T-helper 17 cell (primary cell): ENCODE measurements at regions not wholly inside any gene's neighbourhood (a gene's known extent, or its start where the extent isn't known, plus 50 kb on each side); places are given as distances from the start of the nearest gene placed in this dataset.
"Not testable (repeated sequence)": the region's sequence is repeated elsewhere in the genome, so short reads cannot be mapped to it uniquely, and the experiment has no call there.

Experiments
- ATAC-seq: fragments of 150-1000 bp; cut with Tn5 transposase; 2 replicates; pipeline ENCODE4 v1.10.0; 2021; ENCODE audit warnings: mild to moderate bottlenecking, moderate library complexity
- DNase-seq, 3 donors: peaks; one replicate each; pipeline versions ENCODE4 v3.0.0 to v3.0.0-alpha.2; 2020 to 2021
- H3K9me3 ChIP-seq: one replicate; pipeline ENCODE4 v1.7.0; 2013; ENCODE audit warnings: low read length, mild to moderate bottlenecking; ENCODE audit not compliant: control insufficient read depth, poor library complexity, severe bottlenecking
- H3K27ac Mint-ChIP-seq: one replicate; pipeline ENCODE4 v1.8.0; 2022; ENCODE audit warnings: mild to moderate bottlenecking, moderate library complexity, mixed read lengths
- H3K27me3 Mint-ChIP-seq: one replicate; pipeline ENCODE4 v1.8.0; 2022; ENCODE audit warnings: mixed read lengths
- H3K36me3 Mint-ChIP-seq: one replicate; pipeline ENCODE4 v1.8.0; 2022; ENCODE audit warnings: low read depth, mixed read lengths
- H3K4me1 Mint-ChIP-seq: one replicate; pipeline ENCODE4 v1.8.0; 2022; ENCODE audit warnings: mild to moderate bottlenecking, mixed read lengths
- H3K4me3 Mint-ChIP-seq: one replicate; pipeline ENCODE4 v1.8.0; 2022; ENCODE audit warnings: mild to moderate bottlenecking, moderate library complexity, mixed read lengths

DNA sequence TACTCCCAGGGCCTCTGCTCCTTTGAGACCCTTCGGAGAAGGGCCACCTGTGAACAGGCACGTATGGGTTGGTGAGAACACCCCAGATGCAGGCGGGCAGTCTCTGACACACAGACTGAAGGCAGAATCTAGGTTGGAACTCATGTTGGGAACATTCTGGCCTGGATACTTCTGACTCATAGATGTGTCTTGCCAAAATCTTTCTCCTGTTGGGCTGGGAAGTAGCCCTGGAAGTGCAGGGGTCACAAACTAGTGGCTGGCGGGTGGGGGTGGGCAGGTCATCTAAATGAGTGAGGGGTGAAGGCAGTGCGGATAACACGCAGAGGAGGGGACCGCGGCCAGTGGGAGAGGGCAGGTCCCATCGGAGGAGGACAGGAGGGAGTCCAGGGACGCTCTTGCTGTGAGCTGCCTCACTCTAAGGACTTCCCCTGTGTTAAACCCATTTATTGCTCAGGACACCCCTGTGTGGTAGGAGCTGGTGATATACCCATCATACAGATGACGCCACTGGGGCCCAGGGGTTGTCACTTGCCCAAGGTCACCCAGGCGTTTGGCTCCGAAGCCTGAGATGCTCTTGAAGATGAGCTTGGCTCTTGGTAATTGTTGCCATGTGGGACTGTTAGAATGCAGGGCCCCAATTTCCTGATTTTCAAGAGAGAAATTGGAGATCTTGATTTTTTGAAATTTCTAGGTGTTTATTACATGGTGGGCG, 181.0 kb downstream of the PTPRU start:
- H3K4me1 Mint-ChIP-seq = no peaks in the 10 kb centered on the region
- peaks cover 59% of the 10 kb centered on the region for H3K27me3 Mint-ChIP-seq
- H3K27ac Mint-ChIP-seq = no peak overlapping the region
- no peak overlapping the region for H3K4me3 Mint-ChIP-seq
- DNase-seq = no peak
- no peaks in the 10 kb centered on the region for H3K9me3 ChIP-seq
- H3K36me3 Mint-ChIP-seq = peaks cover 3% of the 10 kb centered on the region
- ATAC-seq = no peak

DNA sequence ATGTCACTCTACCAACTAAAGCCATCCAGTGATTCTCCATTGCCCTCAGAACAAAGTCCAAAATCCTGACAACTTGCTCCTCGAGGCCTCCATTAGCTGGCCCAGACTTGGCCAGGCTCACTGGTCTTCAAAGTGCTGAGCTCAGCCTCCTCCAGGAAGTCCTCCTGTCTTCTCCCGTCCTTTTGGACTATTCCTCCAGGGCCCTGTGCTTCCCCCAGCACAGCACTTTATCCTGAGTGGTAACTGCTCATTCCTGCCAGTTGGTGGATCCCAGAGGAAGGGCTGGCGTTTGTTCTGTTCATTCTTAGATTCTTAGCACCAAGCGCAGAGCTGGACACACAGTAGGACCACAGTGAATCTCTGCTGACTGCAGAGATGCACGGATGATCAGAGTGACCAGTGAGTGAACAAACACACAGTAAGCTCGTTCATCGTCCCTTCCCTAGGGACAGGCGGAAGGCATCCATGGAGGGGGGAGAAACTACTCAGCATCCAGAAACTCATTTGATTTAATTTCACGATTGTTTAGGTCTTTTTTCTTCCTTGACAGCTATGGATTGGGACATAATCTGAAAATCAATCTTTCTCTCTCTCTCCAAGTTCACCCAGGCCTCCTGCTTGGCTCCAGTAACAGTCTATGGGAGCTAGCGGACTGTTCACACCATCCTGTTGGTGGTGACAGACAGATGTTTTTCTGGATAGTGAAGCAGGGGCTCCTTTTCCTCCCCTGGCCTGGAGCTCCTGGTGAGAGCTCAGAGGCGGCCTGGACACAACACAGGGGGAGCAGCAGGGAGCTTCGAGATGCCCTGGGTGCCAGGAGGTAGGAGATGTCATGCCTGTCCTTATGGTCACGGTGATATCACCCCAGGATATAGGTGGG, 180.2 kb downstream of the PTPRU start:
- Mint-ChIP-seq H3K27me3 (peaks cover 52% of the 10 kb centered on the region), H3K4me3 (no peak overlapping the region), H3K36me3 (peaks cover 3% of the 10 kb centered on the region), H3K27ac (no peak overlapping the region), H3K4me1 (no peaks in the 10 kb centered on the region)
- H3K9me3 ChIP-seq = no peaks in the 10 kb centered on the region
- ATAC-seq (no peak), DNase-seq (no peak)

DNA sequence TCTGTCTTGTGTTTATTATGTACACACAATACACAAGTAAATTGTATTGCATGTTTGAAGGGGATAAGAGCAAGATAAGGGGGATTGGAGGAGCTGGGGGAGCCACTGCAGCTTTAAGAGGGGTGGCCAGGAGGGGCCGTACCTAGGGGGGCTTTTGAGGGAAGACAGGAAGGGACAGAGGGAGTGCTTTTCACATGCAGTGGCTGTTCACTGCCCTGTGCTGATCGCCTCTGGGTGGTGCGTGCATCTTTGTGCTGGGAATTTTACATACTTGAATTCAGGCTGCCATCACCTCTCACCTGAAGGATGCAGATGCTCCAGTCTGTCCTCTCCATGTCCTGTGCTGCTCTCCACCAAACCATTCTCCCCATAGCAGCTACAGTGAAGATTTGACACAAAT, 179.5 kb downstream of the PTPRU start:
- Mint-ChIP-seq H3K4me1 (no peaks in the 10 kb centered on the region), H3K27ac (no peak overlapping the region), H3K36me3 (peaks cover 3% of the 10 kb centered on the region), H3K27me3 (peaks cover 52% of the 10 kb centered on the region), H3K4me3 (no peak overlapping the region)
- no peak for ATAC-seq
- H3K9me3 ChIP-seq = no peaks in the 10 kb centered on the region
- DNase-seq = no peak

DNA sequence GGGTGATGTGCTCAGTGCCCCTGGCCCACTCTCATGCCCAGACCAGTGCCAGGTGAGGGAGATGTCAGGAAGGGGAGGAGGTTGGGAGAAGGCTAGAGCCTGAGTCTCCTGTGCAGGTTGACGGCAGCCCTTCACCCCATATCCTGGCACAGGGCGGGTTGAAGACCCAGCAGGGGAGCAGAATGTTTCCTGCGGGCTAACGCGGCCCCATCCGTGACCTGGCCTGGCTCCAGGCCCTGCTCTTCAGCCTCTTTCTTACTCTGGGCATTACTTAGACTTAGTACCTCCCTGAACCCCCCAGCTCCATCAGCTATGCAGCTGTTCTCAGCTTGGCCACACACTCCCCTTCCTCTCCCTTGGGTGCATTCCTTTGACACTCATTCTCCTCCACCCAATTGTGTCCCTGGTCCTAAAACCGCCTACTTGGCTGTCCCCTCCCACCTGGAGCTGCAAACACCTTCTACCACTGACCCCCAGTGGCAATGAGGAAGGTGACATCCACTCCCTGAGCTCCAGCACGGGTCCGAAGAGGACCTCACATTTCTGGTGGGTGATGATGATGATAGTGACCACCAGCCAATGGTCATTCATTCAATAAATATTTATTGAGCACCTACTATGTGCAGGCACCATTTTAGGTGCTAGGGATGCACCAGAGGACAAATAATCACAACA, 179.0 kb downstream of the PTPRU start:
- DNase-seq (no peak), ATAC-seq (no peak)
- Mint-ChIP-seq H3K27me3 (peaks cover 56% of the 10 kb centered on the region), H3K4me1 (no peaks in the 10 kb centered on the region), H3K4me3 (no peak overlapping the region), H3K36me3 (peaks cover 3% of the 10 kb centered on the region), H3K27ac (no peak overlapping the region)
- H3K9me3 ChIP-seq = no peaks in the 10 kb centered on the region

DNA sequence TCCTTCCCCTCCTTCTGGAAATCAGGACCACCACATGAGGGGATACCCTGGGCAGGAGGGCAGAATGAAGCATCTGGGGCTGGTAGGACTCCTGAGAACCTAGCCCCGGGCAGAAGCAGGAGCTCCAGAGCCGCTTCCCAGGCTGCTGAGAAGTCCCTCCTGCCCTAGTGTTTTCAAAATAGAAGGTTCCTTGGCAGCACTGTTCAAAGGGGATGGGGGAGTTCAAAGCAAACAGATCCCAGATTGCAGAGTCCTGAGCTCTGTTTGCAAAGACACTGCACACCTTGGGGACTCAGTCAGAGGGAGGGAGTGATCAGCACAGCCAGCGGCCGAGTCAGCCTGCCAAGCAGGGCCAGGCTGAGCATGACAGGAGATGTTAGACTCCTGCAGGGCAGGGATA, 177.8 kb downstream of the PTPRU start:
- peaks cover 3% of the 10 kb centered on the region for H3K36me3 Mint-ChIP-seq
- no peaks in the 10 kb centered on the region for H3K9me3 ChIP-seq
- DNase-seq = no peak
- no peak overlapping the region for H3K27ac Mint-ChIP-seq
- ATAC-seq = no peak
- peaks cover 68% of the 10 kb centered on the region for H3K27me3 Mint-ChIP-seq
- H3K4me3 Mint-ChIP-seq = no peak overlapping the region
- no peaks in the 10 kb centered on the region for H3K4me1 Mint-ChIP-seq

DNA sequence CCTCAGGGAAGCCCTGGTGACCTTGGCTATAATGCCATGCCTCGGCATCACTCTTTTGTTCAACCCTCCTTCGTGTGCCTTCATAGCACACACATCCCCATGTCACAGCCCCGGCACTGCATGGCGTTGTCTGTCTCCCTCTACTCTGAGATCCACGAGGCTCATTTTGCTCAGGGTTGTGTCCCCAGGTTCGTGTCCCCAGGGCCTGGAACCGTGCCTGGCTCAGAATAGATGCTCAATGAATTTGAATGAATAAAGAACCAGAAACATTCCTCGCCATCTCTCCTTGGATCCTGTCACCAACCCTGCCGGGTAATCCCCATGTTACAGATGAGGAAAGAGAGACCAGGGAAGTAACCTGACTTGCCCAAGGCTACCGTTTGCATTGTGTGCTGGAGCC, 177.3 kb downstream of the PTPRU start:
- H3K4me1 Mint-ChIP-seq = no peaks in the 10 kb centered on the region
- DNase-seq = no peak
- peaks cover 3% of the 10 kb centered on the region for H3K36me3 Mint-ChIP-seq
- H3K27ac Mint-ChIP-seq = no peak overlapping the region
- no peaks in the 10 kb centered on the region for H3K9me3 ChIP-seq
- no peak overlapping the region for H3K4me3 Mint-ChIP-seq
- no peak for ATAC-seq
- peaks cover 72% of the 10 kb centered on the region for H3K27me3 Mint-ChIP-seq

DNA sequence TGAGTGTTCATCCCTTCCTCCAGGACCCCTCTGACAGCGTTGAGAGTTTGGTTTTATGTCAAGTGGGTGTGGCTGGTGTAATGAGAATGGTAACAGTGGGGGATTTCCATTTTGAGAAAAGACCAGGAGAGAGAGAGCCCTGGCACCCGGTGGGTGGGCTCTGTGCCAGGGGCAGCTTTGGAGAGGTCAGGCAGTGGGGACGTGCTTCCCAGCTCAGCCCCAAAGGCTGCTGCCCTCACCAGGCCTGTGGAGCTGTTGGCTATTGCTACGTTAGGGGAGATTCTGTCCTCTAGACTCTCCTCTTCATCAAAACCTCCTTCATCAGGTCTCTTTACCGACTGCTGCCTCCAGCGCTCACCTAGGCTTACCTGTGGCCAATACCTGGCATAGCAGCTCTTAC, 176.3 kb downstream of the PTPRU start:
- no peak for ATAC-seq
- Mint-ChIP-seq H3K4me1 (no peaks in the 10 kb centered on the region), H3K4me3 (no peak overlapping the region), H3K27me3 (peaks cover 77% of the 10 kb centered on the region), H3K36me3 (peaks cover 3% of the 10 kb centered on the region), H3K27ac (no peak overlapping the region)
- no peaks in the 10 kb centered on the region for H3K9me3 ChIP-seq
- no peak for DNase-seq

DNA sequence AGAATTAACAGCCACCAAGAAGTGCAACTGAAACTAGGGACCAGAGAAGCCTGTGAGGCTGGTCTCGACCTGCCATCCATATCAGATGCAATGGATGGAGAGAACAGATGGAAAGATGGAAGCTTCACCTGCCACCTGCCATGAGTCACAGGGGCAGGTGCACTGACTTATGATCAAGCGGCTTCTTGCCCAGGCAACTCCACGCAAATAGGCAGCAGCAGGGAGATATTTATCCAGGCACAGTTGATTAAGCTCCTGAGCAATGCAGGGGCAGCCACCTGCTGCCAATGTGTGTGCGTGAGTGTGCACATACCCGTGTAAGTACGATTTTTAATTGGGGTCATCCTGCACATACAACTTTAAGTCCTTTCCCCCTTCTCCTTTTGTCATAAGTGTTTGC, 174.2 kb downstream of the PTPRU start:
- H3K27me3 Mint-ChIP-seq = peaks cover 76% of the 10 kb centered on the region
- no peak overlapping the region for H3K27ac Mint-ChIP-seq
- ATAC-seq (no peak), DNase-seq (no peak)
- H3K4me3 Mint-ChIP-seq = no peak overlapping the region
- H3K4me1 Mint-ChIP-seq = no peaks in the 10 kb centered on the region
- H3K36me3 Mint-ChIP-seq = no peaks in the 10 kb centered on the region
- no peaks in the 10 kb centered on the region for H3K9me3 ChIP-seq

DNA sequence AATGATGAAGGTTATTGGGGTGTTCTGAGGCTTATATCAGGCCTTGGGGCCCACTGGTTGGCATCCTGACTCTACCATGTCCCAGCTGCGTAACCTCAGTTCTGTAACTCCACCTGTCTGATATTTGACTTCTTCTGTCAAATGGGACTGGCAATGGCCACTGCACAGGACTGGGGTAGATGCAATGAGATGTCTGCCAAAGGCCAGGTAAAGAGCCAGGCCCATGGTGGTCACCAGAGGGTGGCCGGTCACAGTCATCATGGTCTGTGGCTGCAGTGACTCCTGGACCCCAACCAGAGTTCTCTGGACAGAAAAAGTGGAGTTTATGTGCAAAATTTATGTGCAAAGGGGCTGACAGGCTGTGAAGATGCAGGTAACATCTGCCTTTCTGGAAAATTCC, 173.3 kb downstream of the PTPRU start:
- no peaks in the 10 kb centered on the region for H3K36me3 Mint-ChIP-seq
- no peaks in the 10 kb centered on the region for H3K4me1 Mint-ChIP-seq
- ATAC-seq (no peak), DNase-seq (no peak)
- H3K27ac Mint-ChIP-seq = no peak overlapping the region
- H3K27me3 Mint-ChIP-seq = peaks cover 80% of the 10 kb centered on the region
- no peaks in the 10 kb centered on the region for H3K9me3 ChIP-seq
- no peak overlapping the region for H3K4me3 Mint-ChIP-seq

DNA sequence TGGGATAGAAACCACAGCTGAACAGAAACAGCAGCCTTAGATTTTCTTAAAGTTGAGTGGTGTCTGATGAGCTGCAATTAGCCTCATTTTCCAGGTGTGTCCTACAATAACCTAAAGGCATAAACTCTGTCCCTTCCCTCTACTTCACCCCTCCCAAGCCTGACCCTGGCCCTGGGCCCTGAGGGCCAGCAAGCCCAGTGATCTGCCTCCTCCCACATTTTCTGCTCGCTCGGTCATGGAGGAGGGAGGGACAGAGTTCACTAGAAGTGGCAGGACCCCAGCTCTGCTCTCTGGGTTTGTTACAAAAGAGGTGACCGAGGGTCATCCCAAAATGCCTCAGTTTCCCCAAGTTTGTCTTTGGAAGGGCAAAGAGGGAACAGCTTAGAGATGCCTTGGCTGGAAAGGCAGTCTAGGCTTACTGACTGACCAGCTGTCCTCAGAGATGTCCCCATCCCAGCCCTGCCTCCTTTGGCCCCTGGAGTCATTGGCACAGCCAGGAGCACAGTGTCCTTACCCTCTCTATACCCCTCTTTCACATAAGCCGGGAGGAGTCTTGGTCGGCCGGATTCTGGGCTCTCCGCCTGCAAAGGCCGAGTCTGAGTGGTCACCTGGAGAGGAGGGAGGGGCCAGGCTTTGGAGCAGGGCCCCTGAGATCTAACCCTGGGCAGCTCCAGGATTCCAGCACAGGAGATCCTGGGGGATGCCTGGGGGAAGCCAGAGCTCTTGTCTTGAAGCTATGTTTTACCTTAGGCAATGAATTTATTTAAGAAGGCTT, 172.7 kb downstream of the PTPRU start:
- peaks cover 76% of the 10 kb centered on the region for H3K27me3 Mint-ChIP-seq
- H3K4me3 Mint-ChIP-seq = no peak overlapping the region
- no peak for ATAC-seq

DNA sequence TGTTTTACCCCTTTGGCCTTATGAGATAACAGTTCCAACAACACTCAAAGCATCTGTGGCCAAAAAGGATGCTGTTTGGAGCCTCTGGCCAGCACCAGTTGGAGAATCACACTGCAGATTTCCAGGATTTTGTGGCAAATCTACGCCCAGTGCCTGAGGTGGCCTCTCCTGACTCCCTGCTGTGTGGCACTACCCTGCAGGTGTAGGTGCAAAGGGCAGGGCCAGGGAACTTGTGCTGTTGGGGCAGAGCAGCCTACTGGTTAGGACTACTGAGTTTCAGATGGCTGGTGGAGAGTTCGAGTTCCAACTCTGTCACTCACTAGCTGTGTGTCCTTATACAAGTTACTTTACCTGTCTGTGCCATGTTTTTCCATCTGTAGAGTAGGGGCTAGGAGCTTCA, 170.5 kb downstream of the PTPRU start:
- Mint-ChIP-seq H3K4me3 (no peak overlapping the region), H3K27ac (no peak overlapping the region), H3K27me3 (peaks cover 70% of the 10 kb centered on the region), H3K4me1 (no peaks in the 10 kb centered on the region), H3K36me3 (no peaks in the 10 kb centered on the region)
- H3K9me3 ChIP-seq = no peaks in the 10 kb centered on the region
- DNase-seq = no peak
- no peak for ATAC-seq

More for the DNA sequence above, 172.7 kb downstream of the PTPRU start:
- H3K36me3 Mint-ChIP-seq = no peaks in the 10 kb centered on the region
- DNase-seq = no peak
- no peak overlapping the region for H3K27ac Mint-ChIP-seq
- no peaks in the 10 kb centered on the region for H3K9me3 ChIP-seq
- H3K4me1 Mint-ChIP-seq = no peaks in the 10 kb centered on the region

DNA sequence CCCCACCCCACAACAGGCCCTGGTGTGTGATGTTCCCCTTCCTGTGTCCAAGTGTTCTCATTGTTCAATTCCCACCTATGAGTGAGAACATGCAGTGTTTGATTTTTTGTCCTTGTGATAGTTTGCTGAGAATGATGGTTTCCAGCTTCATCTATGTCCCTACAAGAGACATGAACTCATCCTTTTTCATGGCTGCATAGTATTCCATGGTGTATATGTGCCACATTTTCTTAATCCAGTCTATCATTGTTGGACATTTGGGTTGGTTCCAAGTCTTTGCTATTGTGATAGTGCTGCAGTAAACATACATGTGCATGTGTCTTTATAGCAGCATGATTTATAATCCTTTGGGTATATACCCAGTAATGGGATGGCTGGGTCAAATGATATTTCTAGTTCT, 163.9 kb downstream of the PTPRU start:
- not testable (repeated sequence) for H3K9me3 ChIP-seq, H3K27ac Mint-ChIP-seq, H3K36me3 Mint-ChIP-seq, H3K4me3 Mint-ChIP-seq, DNase-seq, ATAC-seq, H3K4me1 Mint-ChIP-seq
- peaks cover 35% of the 10 kb centered on the region for H3K27me3 Mint-ChIP-seq

DNA sequence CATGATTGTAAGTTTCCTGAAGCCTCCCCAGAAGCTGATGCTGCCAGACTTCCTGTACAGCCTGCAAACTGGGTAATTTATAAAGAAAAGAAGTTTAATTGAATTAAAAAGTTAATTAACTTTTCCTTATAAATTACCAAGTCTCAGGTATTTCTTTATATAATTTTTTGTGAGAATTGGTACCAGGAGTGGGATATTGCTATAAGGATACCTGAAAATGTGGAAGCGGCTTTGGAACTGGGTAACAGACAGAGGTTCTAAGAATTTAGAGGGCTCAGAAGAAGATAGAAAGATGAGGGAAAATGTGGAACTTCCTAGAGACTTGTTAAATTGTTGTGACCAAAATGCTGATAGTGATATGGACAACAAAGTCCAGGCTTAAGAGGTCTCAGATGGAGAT, 163.1 kb downstream of the PTPRU start:
- Mint-ChIP-seq H3K27me3 (peaks cover 29% of the 10 kb centered on the region), H3K36me3 (no peaks in the 10 kb centered on the region), H3K4me3 (no peak overlapping the region), H3K27ac (no peak overlapping the region), H3K4me1 (no peaks in the 10 kb centered on the region)
- ATAC-seq (no peak), DNase-seq (no peak)
- no peaks in the 10 kb centered on the region for H3K9me3 ChIP-seq
